HG02798 (cell line): ENCODE measurements at regions not wholly inside any gene's neighbourhood (a gene's known extent, or its start where the extent isn't known, plus 50 kb on each side); places are given as distances from the start of the nearest gene placed in this dataset.

ENCODE experiments used
- ATAC-seq: cut with Tn5 transposase; IDR thresholded peaks from one replicate; pipeline ENCODE4 v1.9.1; 2021; ENCODE audit warnings: mild to moderate bottlenecking; ENCODE audit not compliant: unreplicated experiment, poor library complexity

- ATAC-seq: no peak
These were observed 78.4 kb upstream of the NR3C1 start for GRCh38 chr5:143481697-143482531.

- no peak for ATAC-seq
These were observed 76.5 kb upstream of the NR3C1 start for GRCh38 chr5:143480001-143480400.

- no peak for ATAC-seq
These were observed 75.9 kb upstream of the NR3C1 start for GRCh38 chr5:143479394-143479793.

- ATAC-seq: no peak
These were observed 73.2 kb upstream of the NR3C1 start for GRCh38 chr5:143476601-143477211.

- ATAC-seq: no peak
These were observed 71.1 kb upstream of the NR3C1 start for GRCh38 chr5:143474616-143475015.

- no peak for ATAC-seq
These were observed 70.0 kb upstream of the NR3C1 start for GRCh38 chr5:143473481-143473880.

- no peak for ATAC-seq
These were observed 69.1 kb upstream of the NR3C1 start for GRCh38 chr5:143472576-143472975.

- ATAC-seq: no peak
These were observed 68.4 kb upstream of the NR3C1 start for GRCh38 chr5:143471666-143472464.

- ATAC-seq: no peak
These were observed 67.6 kb upstream of the NR3C1 start for GRCh38 chr5:143471041-143471509.

- no peak for ATAC-seq
These were observed 66.6 kb upstream of the NR3C1 start for GRCh38 chr5:143470120-143470519.

- ATAC-seq: no peak
These were observed 65.6 kb upstream of the NR3C1 start for GRCh38 chr5:143469125-143469524.

- no peak for ATAC-seq
These were observed 63.1 kb upstream of the NR3C1 start for GRCh38 chr5:143466632-143467031.

GRCh38 chr5:143464723-143465490 lies 61.4 kb upstream of the NR3C1 start:
- no peak for ATAC-seq

- no peak for ATAC-seq
These were observed 58.9 kb upstream of the NR3C1 start for GRCh38 chr5:143462431-143462830.

- no peak for ATAC-seq
These were observed 55.9 kb upstream of the NR3C1 start for GRCh38 chr5:143459433-143459832.

GRCh38 chr5:143456952-143457547 lies 53.6 kb upstream of the NR3C1 start:
- no peak for ATAC-seq

GRCh38 chr5:143454936-143455516 lies 51.5 kb upstream of the NR3C1 start:
- ATAC-seq: no peak

- ATAC-seq: no peak
These were observed 50.2 kb upstream of the NR3C1 start for GRCh38 chr5:143453720-143454119.
